Upper lobe of left lung (tissue), 6 donors: ENCODE measurements at regions not wholly inside any gene's neighbourhood (a gene's known extent, or its start where the extent isn't known, plus 50 kb on each side); places are given as distances from the start of the nearest gene placed in this dataset.
A peak's percentile ranks its signal among the peaks of the same experiment; 100 is the strongest.

Experiments used
- ATAC-seq, 2 donors: fragments of 200-7000 bp; cut with Tn5 transposase; one replicate each; pipeline ENCODE4 v1.9.1; 2022; ENCODE audit warnings: mild to moderate bottlenecking in 2 of 2, moderate library complexity in 2 of 2; ENCODE audit not compliant: low FRiP score in 2 of 2
- DNase-seq, 2 donors: peaks; one replicate each; pipeline ENCODE4 v3.0.0-alpha.2; 2019 to 2020
- H3K27ac ChIP-seq, 4 donors: fragments of 200-600 bp; sonication (generic); one replicate each; pipeline ENCODE4 v1.5.1; 2016 to 2019
- H3K27me3 ChIP-seq, 4 donors: fragments of 200-600 bp; sonication (generic); one replicate each; pipeline ENCODE4 v1.5.1; 2017 to 2019
- H3K36me3 ChIP-seq, 4 donors: fragments of 200-600 bp; sonication (generic); one replicate each; pipeline ENCODE4 v1.5.1; 2016 to 2019
- H3K4me1 ChIP-seq, 4 donors: fragments of 200-600 bp; sonication (generic); one replicate each; pipeline ENCODE4 v1.5.1; 2018 to 2019
- H3K4me3 ChIP-seq, 4 donors: fragments of 200-600 bp; sonication (generic); one replicate each; pipeline ENCODE4 v1.5.1; 2017 to 2019; ENCODE audit warnings: mild to moderate bottlenecking in 2 of 4, moderate library complexity in 1 of 4
- H3K9me3 ChIP-seq, 4 donors: fragments of 200-600 bp; sonication (generic); one replicate each; pipeline ENCODE4 v1.5.1; 2018 to 2019
- EP300 ChIP-seq, 4 donors: sonication (generic); formaldehyde crosslinking; IDR thresholded peaks; one replicate each; pipeline ENCODE4 v1.5.1; 2017; ENCODE audit warnings: antibody characterized with exemption in 4 of 4, control low read depth in 2 of 4
- POLR2A ChIP-seq, 4 donors: fragments of 450-650 bp; IDR thresholded peaks; one replicate each; pipeline ENCODE4 v1.5.1; 2016 to 2017; ENCODE audit warnings: antibody characterized with exemption in 4 of 4, mild to moderate bottlenecking in 2 of 4
- POLR2AphosphoS5 ChIP-seq, 2 donors: sonication (generic); formaldehyde crosslinking; IDR thresholded peaks; one replicate each; pipeline ENCODE4 v1.5.1; 2017; ENCODE audit warnings: antibody characterized with exemption in 2 of 2
- WGBS, 2 donors: methylation state at CpG; one replicate each; pipeline ENCODE4 v1.1.5; 2017 to 2018; 5-methylcytosine and 5-hydroxymethylcytosine counted together
- TF ChIP-seq, protein P1 (sequence below), 6 experiments: fragments of 450-650 bp in 4 of 6; fragments of 200-600 bp in 2 of 6; sonication (generic) in 2 of 6; IDR thresholded peaks; one replicate each; pipeline ENCODE4 v1.5.1; 2016 to 2019; ENCODE audit warnings: antibody characterized with exemption in 6 of 6
- donor health status: DM: no; HTN: no; CAD: no; lungs with moderate emphysema.
- donor health status: DM: no; HTN: yes; CAD: no; lungs with severe emphysema.

DNA sequence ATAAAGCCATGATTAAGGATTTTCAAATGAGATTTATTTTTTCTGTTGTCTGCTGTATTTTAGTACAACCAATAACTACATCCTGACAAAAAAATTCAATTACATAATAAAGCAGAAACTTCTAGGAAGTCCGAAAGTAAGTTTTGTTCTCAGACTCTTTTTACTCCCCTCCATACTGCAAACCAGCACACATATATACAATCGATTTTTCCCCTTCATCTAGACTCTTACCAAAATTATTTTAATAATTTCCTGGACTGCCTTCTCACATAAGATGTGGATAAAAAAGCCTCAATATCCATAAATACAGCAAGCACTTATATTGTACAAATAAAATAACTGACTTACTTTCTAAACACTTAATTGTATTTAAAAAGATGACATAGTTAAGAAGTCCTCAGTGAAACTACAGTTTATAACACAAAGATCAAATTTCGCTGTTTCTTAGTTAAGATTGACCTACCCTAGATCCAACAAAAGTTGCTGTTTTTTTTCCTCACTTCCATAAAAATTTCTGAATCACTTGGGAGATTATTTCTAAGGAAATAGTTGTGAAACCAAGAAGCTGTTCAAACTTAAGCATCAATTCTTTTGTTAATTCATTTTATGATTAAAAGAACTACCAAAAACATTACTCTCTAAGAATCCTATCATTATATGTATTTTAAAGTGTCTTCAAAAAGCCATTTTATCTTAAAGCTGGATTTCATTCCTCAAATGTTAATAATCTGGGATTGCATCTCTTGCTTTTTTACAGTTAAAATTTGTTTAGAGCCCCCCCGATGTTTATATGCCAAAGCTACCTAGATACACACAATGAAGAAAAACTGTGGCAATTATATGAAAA is 74.7 kb upstream of the IFNE start:
- no peak for DNase-seq
- no peak overlapping the region for H3K27ac ChIP-seq
- no peak for ATAC-seq
- 84 to 87% methylated on average over 4 of the region's 4 CpGs for WGBS, 2 donors
- TF ChIP-seq POLR2AphosphoS5 (IDR thresholded peaks at IDR 0.05), result no peak
- no peak for TF ChIP-seq POLR2A (IDR thresholded peaks at IDR 0.05)
- TF ChIP-seq EP300 (IDR thresholded peaks at IDR 0.05), result no peak
- TF ChIP-seq, protein P1, sequence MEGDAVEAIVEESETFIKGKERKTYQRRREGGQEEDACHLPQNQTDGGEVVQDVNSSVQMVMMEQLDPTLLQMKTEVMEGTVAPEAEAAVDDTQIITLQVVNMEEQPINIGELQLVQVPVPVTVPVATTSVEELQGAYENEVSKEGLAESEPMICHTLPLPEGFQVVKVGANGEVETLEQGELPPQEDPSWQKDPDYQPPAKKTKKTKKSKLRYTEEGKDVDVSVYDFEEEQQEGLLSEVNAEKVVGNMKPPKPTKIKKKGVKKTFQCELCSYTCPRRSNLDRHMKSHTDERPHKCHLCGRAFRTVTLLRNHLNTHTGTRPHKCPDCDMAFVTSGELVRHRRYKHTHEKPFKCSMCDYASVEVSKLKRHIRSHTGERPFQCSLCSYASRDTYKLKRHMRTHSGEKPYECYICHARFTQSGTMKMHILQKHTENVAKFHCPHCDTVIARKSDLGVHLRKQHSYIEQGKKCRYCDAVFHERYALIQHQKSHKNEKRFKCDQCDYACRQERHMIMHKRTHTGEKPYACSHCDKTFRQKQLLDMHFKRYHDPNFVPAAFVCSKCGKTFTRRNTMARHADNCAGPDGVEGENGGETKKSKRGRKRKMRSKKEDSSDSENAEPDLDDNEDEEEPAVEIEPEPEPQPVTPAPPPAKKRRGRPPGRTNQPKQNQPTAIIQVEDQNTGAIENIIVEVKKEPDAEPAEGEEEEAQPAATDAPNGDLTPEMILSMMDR (IDR thresholded peaks at IDR 0.05), result no peak
- no peaks in the 10 kb centered on the region for H3K36me3 ChIP-seq
- no peaks in the 10 kb centered on the region for H3K9me3 ChIP-seq
- H3K27me3 ChIP-seq, result peaks cover 0 to 31% (median 14%) of the 10 kb centered on the region in 4 donors
- no peak overlapping the region for H3K4me3 ChIP-seq
- H3K4me1 ChIP-seq, result peaks cover 11 to 14% (median 12%) of the 10 kb centered on the region in 4 donors

DNA sequence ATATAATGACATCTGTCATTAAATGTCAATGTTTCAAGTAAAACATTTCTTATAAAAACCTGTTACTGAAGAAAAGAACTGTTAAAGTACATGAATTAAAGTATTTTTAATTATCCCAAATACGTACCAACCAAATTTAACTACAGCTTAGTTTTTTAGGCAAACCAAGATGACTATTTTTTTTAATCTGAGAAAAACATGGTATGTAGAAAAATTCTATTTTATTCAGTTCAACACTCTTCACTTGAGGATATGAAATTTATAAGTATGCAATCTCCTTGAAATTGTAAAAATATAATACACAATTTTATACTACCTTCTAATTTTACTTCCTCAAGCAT is 75.3 kb upstream of the IFNE start:
- DNase-seq (no peak), ATAC-seq (no peak)
- Histone ChIP-seq H3K27me3 (peaks cover 0 to 34% (median 14%) of the 10 kb centered on the region in 4 donors), H3K4me1 (peaks cover 11 to 14% (median 12%) of the 10 kb centered on the region in 4 donors), H3K27ac (no peak overlapping the region), H3K36me3 (no peaks in the 10 kb centered on the region), H3K4me3 (no peak overlapping the region), H3K9me3 (no peaks in the 10 kb centered on the region)
- 90 to 100% methylated on average over 1 of the region's 1 CpG for WGBS, 2 donors
- TF ChIP-seq EP300 (IDR thresholded peaks at IDR 0.05) (no peak), POLR2AphosphoS5 (IDR thresholded peaks at IDR 0.05) (no peak), POLR2A (IDR thresholded peaks at IDR 0.05) (no peak)
- TF ChIP-seq, protein P1 (IDR thresholded peaks at IDR 0.05), result no peak

DNA sequence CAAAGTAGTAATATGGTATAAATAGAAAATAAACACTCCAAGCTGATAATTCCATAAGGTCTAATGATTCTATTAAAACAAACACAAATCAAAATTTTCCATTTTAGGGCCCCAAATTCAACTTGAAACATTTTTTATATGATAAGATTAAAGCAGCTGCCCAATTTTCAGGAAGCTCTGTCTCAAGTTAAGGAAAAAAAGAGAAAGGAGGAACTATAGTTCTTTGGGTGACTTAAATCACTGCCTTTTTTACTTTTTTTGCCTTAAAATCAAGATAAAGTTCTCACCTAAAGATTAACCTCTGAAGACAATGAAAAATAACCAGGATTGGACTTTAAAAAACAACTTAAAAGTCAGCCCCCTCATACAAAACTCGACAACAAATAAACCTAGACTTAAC is 76.0 kb upstream of the IFNE start:
- 33 to 48% methylated on average over 1 of the region's 1 CpG for WGBS, 2 donors
- DNase-seq (no peak), ATAC-seq (no peak)
- H3K27me3 ChIP-seq, result peaks cover 0 to 34% (median 14%) of the 10 kb centered on the region in 4 donors
- H3K9me3 ChIP-seq, result no peaks in the 10 kb centered on the region
- no peak for TF ChIP-seq POLR2AphosphoS5 (IDR thresholded peaks at IDR 0.05)
- no peak for TF ChIP-seq EP300 (IDR thresholded peaks at IDR 0.05)
- TF ChIP-seq, protein P1 (IDR thresholded peaks at IDR 0.05), result no peak
- TF ChIP-seq POLR2A (IDR thresholded peaks at IDR 0.05), result no peak
- H3K4me3 ChIP-seq, result no peak overlapping the region
- peaks cover 11 to 14% (median 12%) of the 10 kb centered on the region in 4 donors for H3K4me1 ChIP-seq
- H3K36me3 ChIP-seq, result no peaks in the 10 kb centered on the region
- no peak overlapping the region for H3K27ac ChIP-seq

DNA sequence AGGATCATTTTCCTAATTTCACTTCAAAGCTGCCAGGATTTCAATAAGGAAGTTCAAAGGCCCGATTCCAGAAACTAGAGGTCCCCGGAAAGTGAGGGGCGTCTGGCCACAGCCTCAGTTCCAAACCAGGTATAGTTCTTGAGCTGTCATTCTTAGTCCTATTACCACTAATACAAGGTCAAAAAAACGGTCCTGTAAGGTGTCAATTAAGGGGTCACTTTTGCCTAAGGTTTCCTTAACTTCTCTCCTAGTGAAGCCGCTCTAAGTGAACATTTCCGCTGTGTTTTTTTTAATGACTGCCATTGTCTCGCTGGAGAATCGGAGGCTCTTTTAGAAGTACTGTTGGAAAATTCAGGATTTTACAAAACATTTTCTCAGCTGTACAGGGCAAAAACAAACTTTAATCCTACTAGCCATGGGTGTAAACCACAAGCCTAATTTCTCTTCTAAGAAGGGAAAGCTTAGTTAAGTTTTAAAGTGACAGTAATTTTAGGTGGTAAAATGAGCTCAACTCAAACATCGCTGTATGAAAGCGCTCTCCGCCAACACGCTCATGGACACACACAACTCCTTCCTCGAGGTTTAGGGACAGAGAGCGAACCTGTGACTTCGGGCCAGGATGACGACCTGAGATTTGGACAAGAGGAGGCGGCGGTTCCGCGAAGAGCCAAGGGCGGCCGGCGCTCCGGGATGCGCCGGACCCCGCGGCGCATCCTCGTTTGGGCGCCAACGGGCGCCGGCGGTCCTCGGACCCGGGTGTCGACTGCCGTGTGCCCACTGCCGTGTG is 76.7 kb upstream of the IFNE start:
- DNase-seq (no peak), ATAC-seq (peak in 1 of 2 donors; percentile 56)
- TF ChIP-seq POLR2A (IDR thresholded peaks at IDR 0.05), result no peak
- TF ChIP-seq, protein P1 (IDR thresholded peaks at IDR 0.05), result no peak
- no peak for TF ChIP-seq EP300 (IDR thresholded peaks at IDR 0.05)
- TF ChIP-seq POLR2AphosphoS5 (IDR thresholded peaks at IDR 0.05), result no peak
- no peaks in the 10 kb centered on the region for H3K36me3 ChIP-seq
- peak overlapping the region in 1 of 4 donors; percentile 14 for H3K27ac ChIP-seq
- no peaks in the 10 kb centered on the region for H3K9me3 ChIP-seq
- H3K27me3 ChIP-seq, result peaks cover 0 to 34% (median 14%) of the 10 kb centered on the region in 4 donors
- H3K4me1 ChIP-seq, result peaks cover 11 to 14% (median 12%) of the 10 kb centered on the region in 4 donors
- WGBS, 2 donors, result 12 to 20% methylated on average over 13 to 35 of the region's 40 CpGs
- peak overlapping the region; percentile 29 to 56 (median 47) for H3K4me3 ChIP-seq
